ENCODE measurements at regions not wholly inside any gene's neighbourhood (a gene's known extent, or its start where the extent isn't known, plus 50 kb on each side); places are given as distances from the start of the nearest gene placed in this dataset.

GRCh38 chr2:53167227-53167626, 600.4 kb upstream of the CHAC2 start:
- TF ChIP-seq CTCF (conservative IDR thresholded peaks at IDR 0.05; ENCODE audit: low read depth in 2 of 2): no peak
- no peak for TF ChIP-seq POLR2AphosphoS5 (IDR thresholded peaks at IDR 0.05; ENCODE audit: low read depth)
- TF ChIP-seq EZH2phosphoT487 (IDR thresholded peaks at IDR 0.05; ENCODE audit: unreplicated experiment): no peak
- TF ChIP-seq EZH2 (IDR thresholded peaks at IDR 0.05; ENCODE audit: low read depth, unreplicated experiment): no peak
- TF ChIP-seq, protein P1, sequence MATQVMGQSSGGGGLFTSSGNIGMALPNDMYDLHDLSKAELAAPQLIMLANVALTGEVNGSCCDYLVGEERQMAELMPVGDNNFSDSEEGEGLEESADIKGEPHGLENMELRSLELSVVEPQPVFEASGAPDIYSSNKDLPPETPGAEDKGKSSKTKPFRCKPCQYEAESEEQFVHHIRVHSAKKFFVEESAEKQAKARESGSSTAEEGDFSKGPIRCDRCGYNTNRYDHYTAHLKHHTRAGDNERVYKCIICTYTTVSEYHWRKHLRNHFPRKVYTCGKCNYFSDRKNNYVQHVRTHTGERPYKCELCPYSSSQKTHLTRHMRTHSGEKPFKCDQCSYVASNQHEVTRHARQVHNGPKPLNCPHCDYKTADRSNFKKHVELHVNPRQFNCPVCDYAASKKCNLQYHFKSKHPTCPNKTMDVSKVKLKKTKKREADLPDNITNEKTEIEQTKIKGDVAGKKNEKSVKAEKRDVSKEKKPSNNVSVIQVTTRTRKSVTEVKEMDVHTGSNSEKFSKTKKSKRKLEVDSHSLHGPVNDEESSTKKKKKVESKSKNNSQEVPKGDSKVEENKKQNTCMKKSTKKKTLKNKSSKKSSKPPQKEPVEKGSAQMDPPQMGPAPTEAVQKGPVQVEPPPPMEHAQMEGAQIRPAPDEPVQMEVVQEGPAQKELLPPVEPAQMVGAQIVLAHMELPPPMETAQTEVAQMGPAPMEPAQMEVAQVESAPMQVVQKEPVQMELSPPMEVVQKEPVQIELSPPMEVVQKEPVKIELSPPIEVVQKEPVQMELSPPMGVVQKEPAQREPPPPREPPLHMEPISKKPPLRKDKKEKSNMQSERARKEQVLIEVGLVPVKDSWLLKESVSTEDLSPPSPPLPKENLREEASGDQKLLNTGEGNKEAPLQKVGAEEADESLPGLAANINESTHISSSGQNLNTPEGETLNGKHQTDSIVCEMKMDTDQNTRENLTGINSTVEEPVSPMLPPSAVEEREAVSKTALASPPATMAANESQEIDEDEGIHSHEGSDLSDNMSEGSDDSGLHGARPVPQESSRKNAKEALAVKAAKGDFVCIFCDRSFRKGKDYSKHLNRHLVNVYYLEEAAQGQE (IDR thresholded peaks at IDR 0.05; ENCODE audit: unreplicated experiment): no peak
- no peak for TF ChIP-seq CREB1 (CRISPR knock-in tag; IDR thresholded peaks at IDR 0.05; ENCODE audit: low read depth)
- TF ChIP-seq STAT1 (IDR thresholded peaks at IDR 0.05; ENCODE audit: unreplicated experiment): no peak
- TF ChIP-seq ETS1 (IDR thresholded peaks at IDR 0.05): no peak
- TF ChIP-seq, protein P2, sequence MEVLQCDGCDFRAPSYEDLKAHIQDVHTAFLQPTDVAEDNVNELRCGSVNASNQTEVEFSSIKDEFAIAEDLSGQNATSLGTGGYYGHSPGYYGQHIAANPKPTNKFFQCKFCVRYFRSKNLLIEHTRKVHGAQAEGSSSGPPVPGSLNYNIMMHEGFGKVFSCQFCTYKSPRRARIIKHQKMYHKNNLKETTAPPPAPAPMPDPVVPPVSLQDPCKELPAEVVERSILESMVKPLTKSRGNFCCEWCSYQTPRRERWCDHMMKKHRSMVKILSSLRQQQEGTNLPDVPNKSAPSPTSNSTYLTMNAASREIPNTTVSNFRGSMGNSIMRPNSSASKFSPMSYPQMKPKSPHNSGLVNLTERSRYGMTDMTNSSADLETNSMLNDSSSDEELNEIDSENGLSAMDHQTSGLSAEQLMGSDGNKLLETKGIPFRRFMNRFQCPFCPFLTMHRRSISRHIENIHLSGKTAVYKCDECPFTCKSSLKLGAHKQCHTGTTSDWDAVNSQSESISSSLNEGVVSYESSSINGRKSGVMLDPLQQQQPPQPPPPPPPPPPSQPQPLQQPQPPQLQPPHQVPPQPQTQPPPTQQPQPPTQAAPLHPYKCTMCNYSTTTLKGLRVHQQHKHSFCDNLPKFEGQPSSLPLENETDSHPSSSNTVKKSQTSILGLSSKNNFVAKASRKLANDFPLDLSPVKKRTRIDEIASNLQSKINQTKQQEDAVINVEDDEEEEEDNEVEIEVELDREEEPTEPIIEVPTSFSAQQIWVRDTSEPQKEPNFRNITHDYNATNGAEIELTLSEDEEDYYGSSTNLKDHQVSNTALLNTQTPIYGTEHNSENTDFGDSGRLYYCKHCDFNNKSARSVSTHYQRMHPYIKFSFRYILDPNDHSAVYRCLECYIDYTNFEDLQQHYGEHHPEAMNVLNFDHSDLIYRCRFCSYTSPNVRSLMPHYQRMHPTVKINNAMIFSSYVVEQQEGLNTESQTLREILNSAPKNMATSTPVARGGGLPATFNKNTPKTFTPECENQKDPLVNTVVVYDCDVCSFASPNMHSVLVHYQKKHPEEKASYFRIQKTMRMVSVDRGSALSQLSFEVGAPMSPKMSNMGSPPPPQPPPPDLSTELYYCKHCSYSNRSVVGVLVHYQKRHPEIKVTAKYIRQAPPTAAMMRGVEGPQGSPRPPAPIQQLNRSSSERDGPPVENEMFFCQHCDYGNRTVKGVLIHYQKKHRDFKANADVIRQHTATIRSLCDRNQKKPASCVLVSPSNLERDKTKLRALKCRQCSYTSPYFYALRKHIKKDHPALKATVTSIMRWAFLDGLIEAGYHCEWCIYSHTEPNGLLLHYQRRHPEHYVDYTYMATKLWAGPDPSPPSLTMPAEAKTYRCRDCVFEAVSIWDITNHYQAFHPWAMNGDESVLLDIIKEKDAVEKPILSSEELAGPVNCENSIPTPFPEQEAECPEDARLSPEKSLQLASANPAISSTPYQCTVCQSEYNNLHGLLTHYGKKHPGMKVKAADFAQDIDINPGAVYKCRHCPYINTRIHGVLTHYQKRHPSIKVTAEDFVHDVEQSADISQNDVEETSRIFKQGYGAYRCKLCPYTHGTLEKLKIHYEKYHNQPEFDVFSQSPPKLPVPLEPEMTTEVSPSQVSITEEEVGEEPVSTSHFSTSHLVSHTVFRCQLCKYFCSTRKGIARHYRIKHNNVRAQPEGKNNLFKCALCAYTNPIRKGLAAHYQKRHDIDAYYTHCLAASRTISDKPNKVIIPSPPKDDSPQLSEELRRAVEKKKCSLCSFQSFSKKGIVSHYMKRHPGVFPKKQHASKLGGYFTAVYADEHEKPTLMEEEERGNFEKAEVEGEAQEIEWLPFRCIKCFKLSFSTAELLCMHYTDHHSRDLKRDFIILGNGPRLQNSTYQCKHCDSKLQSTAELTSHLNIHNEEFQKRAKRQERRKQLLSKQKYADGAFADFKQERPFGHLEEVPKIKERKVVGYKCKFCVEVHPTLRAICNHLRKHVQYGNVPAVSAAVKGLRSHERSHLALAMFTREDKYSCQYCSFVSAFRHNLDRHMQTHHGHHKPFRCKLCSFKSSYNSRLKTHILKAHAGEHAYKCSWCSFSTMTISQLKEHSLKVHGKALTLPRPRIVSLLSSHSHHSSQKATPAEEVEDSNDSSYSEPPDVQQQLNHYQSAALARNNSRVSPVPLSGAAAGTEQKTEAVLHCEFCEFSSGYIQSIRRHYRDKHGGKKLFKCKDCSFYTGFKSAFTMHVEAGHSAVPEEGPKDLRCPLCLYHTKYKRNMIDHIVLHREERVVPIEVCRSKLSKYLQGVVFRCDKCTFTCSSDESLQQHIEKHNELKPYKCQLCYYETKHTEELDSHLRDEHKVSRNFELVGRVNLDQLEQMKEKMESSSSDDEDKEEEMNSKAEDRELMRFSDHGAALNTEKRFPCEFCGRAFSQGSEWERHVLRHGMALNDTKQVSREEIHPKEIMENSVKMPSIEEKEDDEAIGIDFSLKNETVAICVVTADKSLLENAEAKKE (CRISPR knock-in tag; IDR thresholded peaks at IDR 0.05): no peak
- no peak for TF ChIP-seq NANOG (IDR thresholded peaks at IDR 0.05; ENCODE audit: borderline replicate concordance)
- no peak for TF ChIP-seq JUNB (IDR thresholded peaks at IDR 0.05; ENCODE audit: unreplicated experiment)

All from GM23338 (cell line).